ENCODE measurements at regions not wholly inside any gene's neighbourhood (a gene's known extent, or its start where the extent isn't known, plus 50 kb on each side); places are given as distances from the start of the nearest gene placed in this dataset.

GRCh38 chr3:24596626-24597025 is 102.0 kb upstream of the THRB start:
- no peak for DNase-seq (ENCODE audit: low spot score)

GRCh38 chr3:24598695-24599470 is 104.2 kb upstream of the THRB start:
- DNase-seq (ENCODE audit: low spot score): no peak

GRCh38 chr3:24601066-24601939 is 106.7 kb upstream of the THRB start:
- DNase-seq (ENCODE audit: low spot score): no peak

DNA sequence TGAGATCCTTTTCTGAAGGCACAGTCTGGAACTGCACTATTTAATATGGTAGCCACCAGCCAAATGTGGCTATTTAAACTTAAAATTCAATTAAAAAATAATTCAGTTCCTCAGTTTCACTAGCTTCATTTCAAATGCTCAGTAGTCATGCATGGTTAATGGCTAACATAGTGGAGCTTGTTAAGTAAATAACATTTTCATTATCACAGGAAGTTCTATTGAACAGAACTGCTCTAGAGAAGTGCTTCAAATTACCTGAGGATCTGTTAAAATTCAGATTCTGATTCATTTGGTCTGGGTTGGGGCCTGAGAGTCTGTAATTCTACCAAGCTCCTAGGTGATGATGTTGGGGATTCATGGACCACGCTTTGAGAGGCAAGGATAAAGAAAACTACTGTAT is 109.6 kb upstream of the THRB start:
- DNase-seq (ENCODE audit: low spot score): no peak

DNA sequence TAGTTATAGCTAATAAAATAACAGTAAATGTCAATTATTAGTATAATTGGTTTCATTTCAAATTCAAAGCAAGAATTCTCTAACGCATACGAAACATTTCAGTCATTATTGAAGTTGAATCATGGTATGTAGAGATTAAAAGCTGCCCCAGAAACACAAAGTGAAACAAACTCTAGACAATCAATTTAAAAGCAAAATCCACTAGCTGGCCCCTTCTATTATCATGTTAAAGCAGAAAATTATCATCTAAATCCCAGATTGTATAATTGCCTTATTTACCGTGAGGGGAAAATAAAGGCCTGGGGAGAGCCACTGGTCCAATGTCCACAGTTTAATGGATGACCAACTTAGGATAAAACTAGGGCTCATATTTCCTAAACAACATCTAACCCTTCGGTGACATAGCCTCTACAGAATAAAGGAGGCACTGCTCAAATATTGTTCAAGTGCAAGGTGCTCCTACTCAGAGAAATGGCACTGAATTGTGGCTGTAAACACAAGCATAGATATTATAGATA is 110.9 kb upstream of the THRB start:
- DNase-seq (ENCODE audit: low spot score): no peak

DNA sequence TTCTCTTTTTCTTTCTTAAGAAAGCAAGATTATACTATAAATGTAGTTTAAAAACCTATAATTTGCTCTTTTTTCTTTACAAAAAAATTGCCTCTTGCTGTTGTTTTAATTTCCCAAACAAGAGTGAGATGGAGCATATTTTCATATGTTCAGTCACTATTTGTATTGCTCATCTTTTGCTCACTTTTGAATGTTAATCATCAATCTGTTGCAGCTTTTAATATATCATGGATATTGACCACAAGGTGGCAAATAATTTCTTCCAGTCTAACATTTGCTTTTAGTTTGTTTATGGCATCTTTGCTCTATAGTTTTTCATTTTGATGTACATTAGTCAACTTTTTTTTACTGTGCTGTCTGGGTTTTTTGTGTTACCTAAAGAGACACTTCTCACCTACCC is 112.6 kb upstream of the THRB start:
- no peak for DNase-seq (ENCODE audit: low spot score)

- no peak for DNase-seq (ENCODE audit: low spot score)
Observed at GRCh38 chr3:24608701-24609390, 114.2 kb upstream of the THRB start.

DNA sequence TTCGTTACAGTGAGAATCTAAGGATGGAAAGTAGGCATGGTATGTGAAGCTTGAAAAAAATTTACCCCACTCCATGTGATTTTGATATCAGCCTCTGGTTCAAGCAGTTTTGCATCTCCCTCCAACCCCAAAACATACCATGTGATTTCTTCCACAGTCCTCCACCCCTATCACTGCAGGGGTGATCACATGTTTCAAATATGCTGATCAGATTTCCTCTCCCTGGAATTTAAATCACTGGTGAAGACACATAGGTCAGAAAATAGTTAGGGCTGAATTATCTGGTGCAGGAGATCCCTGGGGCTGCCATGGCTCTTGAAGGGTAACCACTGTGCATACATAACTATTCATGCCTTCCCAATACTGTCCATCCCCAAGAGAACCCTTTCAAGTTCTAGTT is 119.7 kb upstream of the THRB start:
- DNase-seq (ENCODE audit: low spot score): no peak

- DNase-seq (ENCODE audit: low spot score): no peak
Observed at GRCh38 chr3:24615177-24615576, 120.5 kb upstream of the THRB start.

DNA sequence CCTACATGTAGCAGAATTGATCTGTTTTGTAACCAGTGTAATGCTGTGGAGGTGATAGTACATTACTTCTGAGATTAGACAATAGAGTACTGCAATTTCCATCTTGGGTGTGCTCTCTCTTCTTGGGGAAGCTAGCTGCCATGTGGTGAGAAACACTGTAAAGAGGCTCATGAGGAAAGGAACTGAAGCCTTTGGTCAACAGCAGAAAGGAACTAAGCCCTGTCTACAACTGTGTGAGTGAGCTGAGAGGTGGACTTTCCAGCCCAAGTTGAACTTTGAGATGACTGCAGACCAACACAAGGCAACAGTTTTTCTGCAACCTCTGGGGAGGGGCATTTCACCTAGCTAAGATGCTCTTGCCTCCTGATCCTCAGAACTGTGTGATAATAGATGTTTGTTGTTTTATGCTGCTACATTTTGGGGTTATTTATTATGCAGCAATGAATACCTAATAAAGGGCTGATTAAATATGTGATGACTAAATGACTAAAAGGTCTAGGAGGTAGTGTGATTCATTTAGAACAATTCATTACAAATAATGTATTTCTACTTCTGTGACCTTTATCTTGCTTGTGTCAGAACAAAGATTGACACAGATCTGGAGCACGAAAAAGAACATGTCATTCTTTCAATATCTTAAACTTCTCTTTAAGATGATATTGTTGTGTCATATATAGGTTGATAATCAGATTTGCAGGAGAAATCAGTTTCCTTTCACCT is 121.6 kb upstream of the THRB start:
- no peak for DNase-seq (ENCODE audit: low spot score)

DNA sequence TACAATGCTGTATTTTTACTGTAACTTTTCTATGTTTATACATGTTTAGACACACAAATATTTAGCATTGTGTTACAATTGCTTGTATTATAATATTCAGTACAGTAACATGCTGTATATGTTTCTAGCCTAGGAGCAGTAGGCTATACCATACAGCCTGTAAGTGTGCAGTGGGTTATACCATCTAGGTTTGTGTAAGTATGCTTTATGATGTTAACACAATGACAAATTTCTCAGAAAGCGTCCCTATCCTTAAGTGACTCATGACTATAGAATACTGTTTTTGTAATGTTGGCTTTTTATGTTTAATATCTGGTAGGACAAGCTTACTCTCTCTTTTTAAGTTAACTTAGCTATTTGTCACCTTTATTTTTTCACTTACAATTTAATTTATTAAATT is 127.5 kb upstream of the THRB start:
- no peak for DNase-seq (ENCODE audit: low spot score)

GRCh38 chr3:24622696-24623225 is 128.1 kb upstream of the THRB start:
- DNase-seq (ENCODE audit: low spot score): no peak

DNA sequence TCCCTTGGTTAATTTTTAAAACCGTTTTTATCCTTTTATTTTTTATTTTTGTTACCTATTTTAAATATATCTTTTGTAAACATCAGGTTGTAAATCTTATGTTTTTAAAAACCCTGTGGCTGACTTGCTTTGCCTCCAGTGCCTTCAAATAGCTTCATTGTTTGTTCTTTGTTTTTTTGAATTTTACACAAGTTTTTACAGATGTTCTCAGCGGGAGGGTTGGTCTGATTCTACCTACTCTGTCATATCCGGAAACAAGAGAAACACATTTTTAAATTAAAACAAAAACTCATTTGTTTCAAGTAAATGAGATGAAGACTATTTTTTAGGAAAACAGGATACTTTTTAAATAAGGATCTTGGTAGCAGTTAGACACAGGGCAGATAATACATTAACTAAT is 129.0 kb upstream of the THRB start:
- DNase-seq (ENCODE audit: low spot score): no peak

DNA sequence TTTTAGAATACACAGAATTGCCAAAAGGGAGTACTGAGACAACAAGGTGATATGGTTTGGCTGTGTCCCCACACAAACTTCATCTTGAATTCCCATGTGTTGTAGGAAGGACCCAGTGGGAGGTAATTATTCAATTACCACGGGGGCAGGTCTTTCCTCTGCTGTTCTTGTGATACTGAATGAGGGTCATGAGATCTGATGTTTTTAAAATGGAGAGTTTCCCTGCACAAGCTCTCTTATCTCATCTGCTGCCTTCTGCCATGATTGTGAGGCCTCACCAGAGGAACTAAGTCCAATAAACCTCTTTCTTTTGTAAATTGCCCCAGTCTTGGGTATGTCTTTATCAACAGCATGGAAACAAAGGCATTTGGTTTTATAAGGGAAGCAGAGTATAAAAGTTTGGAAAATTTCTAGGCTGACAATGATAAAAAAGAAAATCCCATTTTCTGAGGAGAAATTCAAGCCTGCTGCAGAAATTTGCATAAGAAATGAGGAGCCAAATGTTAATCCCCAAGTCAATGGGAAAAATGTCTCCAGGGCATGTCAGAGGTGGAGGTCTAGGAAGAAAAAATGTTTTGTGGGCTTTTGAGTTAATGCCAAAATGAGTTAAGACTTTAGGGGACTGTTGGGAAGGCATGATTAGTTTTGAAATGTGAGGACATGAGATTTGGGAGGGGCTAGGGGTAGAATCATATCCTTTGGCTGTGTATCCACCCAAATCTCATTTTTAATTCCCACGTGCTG is 130.5 kb upstream of the THRB start:
- DNase-seq (ENCODE audit: low spot score): no peak

- no peak for DNase-seq (ENCODE audit: low spot score)
Observed at GRCh38 chr3:24628523-24629258, 134.0 kb upstream of the THRB start.

GRCh38 chr3:24631481-24631880 is 136.8 kb upstream of the THRB start:
- DNase-seq (ENCODE audit: low spot score): no peak

GRCh38 chr3:24639061-24639460 is 144.4 kb upstream of the THRB start:
- no peak for DNase-seq (ENCODE audit: low spot score)

GRCh38 chr3:24639481-24640329 is 145.1 kb upstream of the THRB start:
- no peak for DNase-seq (ENCODE audit: low spot score)

GRCh38 chr3:24640330-24640877 is 145.8 kb upstream of the THRB start:
- DNase-seq (ENCODE audit: low spot score): peak; percentile 11

Measured in NAMALWA (cell line).